H9 (cell line): ENCODE measurements at regions not wholly inside any gene's neighbourhood (a gene's known extent, or its start where the extent isn't known, plus 50 kb on each side); places are given as distances from the start of the nearest gene placed in this dataset.

Experiments
- DNase-seq: peaks from one replicate; pipeline ENCODE4 v3.0.0-alpha.2; 2017
- H2AFZ ChIP-seq: one replicate; pipeline ENCODE4 v1.6.1; 2013; ENCODE audit warnings: mild to moderate bottlenecking, low read length, control low read depth, moderate library complexity
- H2AK5ac ChIP-seq: 2 replicates; pipeline ENCODE4 v1.6.1; 2013; ENCODE audit warnings: low read length, control low read depth, mixed read lengths; ENCODE audit not compliant: insufficient read length
- H2BK120ac ChIP-seq: one replicate; pipeline ENCODE4 v1.6.1; 2013; ENCODE audit warnings: low read depth, mild to moderate bottlenecking, low read length, control low read depth, inconsistent platforms; ENCODE audit not compliant: poor library complexity, severe bottlenecking
- H2BK12ac ChIP-seq: 2 replicates; pipeline ENCODE4 v1.6.1; 2013; ENCODE audit warnings: low read length, control low read depth, mixed read lengths, low read depth; ENCODE audit not compliant: insufficient read length
- H2BK15ac ChIP-seq: 2 replicates; pipeline ENCODE4 v1.6.1; 2013; ENCODE audit warnings: low read depth, low read length, control low read depth
- H2BK20ac ChIP-seq: one replicate; pipeline ENCODE4 v1.6.1; 2013; ENCODE audit warnings: low read depth, mild to moderate bottlenecking, low read length, control low read depth, inconsistent platforms; ENCODE audit not compliant: poor library complexity, severe bottlenecking
- H2BK5ac ChIP-seq: 2 replicates; pipeline ENCODE4 v1.6.1; 2013; ENCODE audit warnings: low read length, control low read depth, mixed read lengths; ENCODE audit not compliant: insufficient read length
- H3K14ac ChIP-seq: 2 replicates; pipeline ENCODE4 v1.6.1; 2013; ENCODE audit warnings: low read length, control low read depth; ENCODE audit not compliant: insufficient read depth
- H3K18ac ChIP-seq: 2 replicates; pipeline ENCODE4 v1.6.1; 2013; ENCODE audit warnings: low read depth, mild to moderate bottlenecking, mixed read lengths, low read length, control low read depth; ENCODE audit not compliant: insufficient read length
- H3K23ac ChIP-seq: 2 replicates; pipeline ENCODE4 v1.6.1; 2013; ENCODE audit warnings: low read length, control low read depth, mixed read lengths, low read depth; ENCODE audit not compliant: insufficient read length
- H3K23me2 ChIP-seq: 2 replicates; pipeline ENCODE4 v1.6.1; 2013; ENCODE audit warnings: low read depth, mild to moderate bottlenecking, mixed read lengths, low read length, control low read depth; ENCODE audit not compliant: insufficient read length, poor library complexity, severe bottlenecking
- H3K27ac ChIP-seq: 2 replicates; pipeline ENCODE4 v1.5.1; 2013; ENCODE audit warnings: low read length, control low read depth, mixed read lengths, low read depth; ENCODE audit not compliant: insufficient read length
- H3K27me3 ChIP-seq: 2 replicates; pipeline ENCODE4 v1.6.1; 2013; ENCODE audit warnings: low read length, control low read depth, inconsistent platforms; ENCODE audit not compliant: insufficient read depth
- H3K4ac ChIP-seq: 2 replicates; pipeline ENCODE4 v1.6.1; 2013; ENCODE audit warnings: low read depth, mild to moderate bottlenecking, control low read depth, inconsistent platforms, low read length, moderate library complexity
- H3K4me1 ChIP-seq: 2 replicates; pipeline ENCODE4 v1.6.1; 2013; ENCODE audit warnings: low read length, control low read depth, inconsistent platforms; ENCODE audit not compliant: insufficient read depth
- H3K4me2 ChIP-seq: 2 replicates; pipeline ENCODE4 v1.6.1; 2013; ENCODE audit warnings: low read length, control low read depth, mixed read lengths; ENCODE audit not compliant: insufficient read length, insufficient read depth
- H3K56ac ChIP-seq: 2 replicates; pipeline ENCODE4 v1.6.1; 2013; ENCODE audit warnings: low read depth, mild to moderate bottlenecking, mixed read lengths, low read length, control low read depth; ENCODE audit not compliant: insufficient read length
- H3K79me1 ChIP-seq: 2 replicates; pipeline ENCODE4 v1.6.1; 2013; ENCODE audit warnings: low read depth, mild to moderate bottlenecking, moderate library complexity, low read length, control low read depth, inconsistent platforms; ENCODE audit not compliant: insufficient read depth, poor library complexity, severe bottlenecking
- H3K79me2 ChIP-seq: 2 replicates; pipeline ENCODE4 v1.6.1; 2013; ENCODE audit warnings: low read length, control low read depth, inconsistent platforms; ENCODE audit not compliant: insufficient read depth
- H3K9ac ChIP-seq: 2 replicates; pipeline ENCODE4 v1.6.1; 2013; ENCODE audit warnings: low read length, control low read depth, mixed read lengths; ENCODE audit not compliant: insufficient read length; ENCODE audit errors: extremely low read depth
- H3K9me3 ChIP-seq: one replicate; pipeline ENCODE4 v1.6.1; 2013; ENCODE audit warnings: low read depth, low read length, inconsistent platforms; ENCODE audit not compliant: control insufficient read depth
- H3T11ph ChIP-seq: one replicate; pipeline ENCODE4 v1.6.1; 2013; ENCODE audit warnings: mild to moderate bottlenecking, low read length, control low read depth, inconsistent platforms
- H4K20me1 ChIP-seq: one replicate; pipeline ENCODE4 v1.6.1; 2013; ENCODE audit not compliant: control insufficient read depth, insufficient read length, insufficient read depth
- H4K5ac ChIP-seq: 2 replicates; pipeline ENCODE4 v1.6.1; 2013; ENCODE audit warnings: low read depth, mild to moderate bottlenecking, mixed read lengths, low read length, control low read depth; ENCODE audit not compliant: insufficient read length
- H4K8ac ChIP-seq: replicated peaks from 2 replicates; pipeline ENCODE4 v1.6.1; 2013; ENCODE audit warnings: low read length, control low read depth, mixed read lengths, low read depth; ENCODE audit not compliant: insufficient read length
- H4K91ac ChIP-seq: 2 replicates; pipeline ENCODE4 v1.6.1; 2013; ENCODE audit warnings: low read depth, mild to moderate bottlenecking, moderate library complexity, mixed read lengths, low read length, control low read depth; ENCODE audit not compliant: insufficient read length
- H3K27ac Mint-ChIP-seq, 3 experiments: 2 replicates in 2 of 3; 3 replicates in 1 of 3; pipeline ENCODE4 v1.8.0; 2020 to 2021; ENCODE audit warnings: mixed read lengths in 3 of 3, mild to moderate bottlenecking in 1 of 3, moderate library complexity in 1 of 3
- H3K27me3 Mint-ChIP-seq: 2 replicates; pipeline ENCODE4 v1.8.0; 2021; ENCODE audit warnings: low read depth, mild to moderate bottlenecking, moderate library complexity, mixed read lengths
- H3K36me3 Mint-ChIP-seq, 3 experiments: 2 replicates in 2 of 3; 3 replicates in 1 of 3; pipeline ENCODE4 v1.8.0; 2020 to 2021; ENCODE audit warnings: low read depth in 3 of 3, mixed read lengths in 3 of 3; ENCODE audit not compliant: insufficient read depth in 1 of 3
- H3K4me1 Mint-ChIP-seq, 2 experiments: 2 replicates each; pipeline ENCODE4 v1.8.0; 2020; ENCODE audit warnings: mixed read lengths in 2 of 2
- H3K4me3 Mint-ChIP-seq, 2 experiments: 2 replicates in 1 of 2; 3 replicates in 1 of 2; pipeline ENCODE4 v1.8.0; 2020 to 2021; ENCODE audit warnings: mild to moderate bottlenecking in 2 of 2, mixed read lengths in 2 of 2, moderate library complexity in 1 of 2
- H3K9me3 Mint-ChIP-seq, 2 experiments: 2 replicates in 1 of 2; 3 replicates in 1 of 2; pipeline ENCODE4 v1.8.0; 2020; ENCODE audit warnings: mild to moderate bottlenecking in 2 of 2, mixed read lengths in 2 of 2, moderate library complexity in 1 of 2
- CTCF ChIP-seq: fragments of 200-600 bp; sonication (generic); conservative IDR thresholded peaks from 3 replicates; pipeline ENCODE4 v1.8.0; 2021; ENCODE audit warnings: antibody characterized with exemption, mild to moderate bottlenecking
- WGBS: extraction: QIAGEN DNeasy Blood & Tissue Kit; methylation state at CpG from one replicate; pipeline ENCODE4 v1.1.7; 2013; ENCODE audit warnings: missing lambda C conversion rate, low lambda C conversion rate, mixed read lengths; ENCODE audit not compliant: insufficient read length; ENCODE audit errors: extremely low coverage; 5-methylcytosine and 5-hydroxymethylcytosine counted together

DNA sequence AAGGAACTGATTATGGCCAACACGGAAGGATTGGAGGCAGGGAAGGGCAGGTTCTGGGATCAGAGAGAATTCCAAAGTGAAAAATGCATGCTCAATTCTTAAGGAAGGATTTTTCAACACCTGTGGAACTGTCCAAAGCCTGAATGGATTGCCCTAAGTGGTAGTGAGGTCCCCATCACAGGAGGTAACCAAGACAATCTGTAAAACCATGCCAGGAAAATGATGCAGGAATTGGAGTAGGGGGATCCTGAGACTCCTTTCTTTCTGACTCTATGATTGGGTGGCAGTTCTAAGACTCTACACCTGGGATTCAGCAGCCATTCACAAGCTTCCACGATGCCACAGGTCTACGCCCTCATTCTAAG, 56.5 kb upstream of the ZNRF4 start:
- no peaks in the 10 kb centered on the region for H4K20me1 ChIP-seq
- H3K4ac ChIP-seq: no peak overlapping the region
- no peaks in the 10 kb centered on the region for H3K4me1 ChIP-seq
- no peak overlapping the region for H2AK5ac ChIP-seq
- Mint-ChIP-seq H3K4me1 (peaks cover 19 to 34% of the 10 kb centered on the region in 2 experiments), H3K4me3 (no peak overlapping the region), H3K36me3 (no peaks in the 10 kb centered on the region), H3K27me3 (peaks cover 71% of the 10 kb centered on the region), H3K27ac (no peak overlapping the region), H3K9me3 (peaks cover 0 to 6% of the 10 kb centered on the region in 2 experiments; a peak in 1 of 5 replicates)
- no peak for TF ChIP-seq CTCF
- no peak overlapping the region for H3K23ac ChIP-seq
- no peaks in the 10 kb centered on the region for H3K79me1 ChIP-seq
- no peak overlapping the region for H2BK20ac ChIP-seq
- no peak overlapping the region for H3K14ac ChIP-seq
- no peaks in the 10 kb centered on the region; the same call in 1 of the 2 replicates for H3K27me3 ChIP-seq
- no peak overlapping the region for H3K27ac ChIP-seq
- no peak overlapping the region for H2BK5ac ChIP-seq
- no peak overlapping the region for H3K4me2 ChIP-seq
- H3K9me3 ChIP-seq: no peaks in the 10 kb centered on the region
- no peak overlapping the region for H3T11ph ChIP-seq
- H3K79me2 ChIP-seq: no peaks in the 10 kb centered on the region
- H3K9ac ChIP-seq: no peak overlapping the region
- no peak overlapping the region for H3K18ac ChIP-seq
- no peak overlapping the region for H2BK12ac ChIP-seq
- H2BK120ac ChIP-seq: no peak overlapping the region
- no peaks in the 10 kb centered on the region for H3K23me2 ChIP-seq
- H2AFZ ChIP-seq: no peak overlapping the region
- no CpG with 5 or more reads among the region's 3 CpGs for WGBS
- DNase-seq: no peak
- H2BK15ac ChIP-seq: no peak overlapping the region
- H4K5ac ChIP-seq: no peak overlapping the region
- no peak overlapping the region for H3K56ac ChIP-seq
- no peak overlapping the region for H4K8ac ChIP-seq
- no peak overlapping the region for H4K91ac ChIP-seq
